H1 (cell line): ENCODE measurements at regions not wholly inside any gene's neighbourhood (a gene's known extent, or its start where the extent isn't known, plus 50 kb on each side); places are given as distances from the start of the nearest gene placed in this dataset.

ENCODE experiments used
- CTCF ChIA-PET: fragments of 300-600 bp; sonication (Branson Sonifier 250); formaldehyde crosslinking; loops from one replicate; lab custom pipeline; 2021; ENCODE audit not compliant: partially characterized antibody; lab: Charles Lee
- POLR2A ChIA-PET: fragments of 300-600 bp; sonication (Branson Sonifier 250); formaldehyde crosslinking; loops from one replicate; lab custom pipeline; 2021; ENCODE audit warnings: inconsistent platforms; ENCODE audit not compliant: partially characterized antibody; lab: Charles Lee
- DNase-seq, 2 experiments: peaks; one replicate each; pipeline versions ENCODE4 v3.0.0 to v3.0.0-alpha.2; 2010 to 2022; ENCODE audit warnings: low spot score in 2 of 2, low read depth in 1 of 2, mixed read lengths in 1 of 2
- FAIRE-seq: peaks from 2 replicates; lab custom pipeline; 2011; peaks lifted over from hg19 to GRCh38; lab: Jason Lieb, UNC
- H2AFZ ChIP-seq: 2 replicates; pipeline ENCODE4 v1.8.1; 2012; ENCODE audit warnings: low read length, inconsistent platforms
- H2AK5ac ChIP-seq: 2 replicates; pipeline ENCODE4 v1.6.1; 2013; ENCODE audit warnings: low read depth, low read length
- H2BK120ac ChIP-seq: replicated peaks from 2 replicates; pipeline ENCODE3; 2013; ENCODE audit warnings: low read depth, low read length, inconsistent platforms
- H2BK12ac ChIP-seq: 2 replicates; pipeline ENCODE4 v1.6.1; 2013; ENCODE audit warnings: low read depth, low read length
- H2BK15ac ChIP-seq: 2 replicates; pipeline ENCODE4 v1.6.1; 2013; ENCODE audit warnings: low read length
- H2BK20ac ChIP-seq: 2 replicates; pipeline ENCODE4 v1.6.1; 2013; ENCODE audit warnings: low read length
- H2BK5ac ChIP-seq: 2 replicates; pipeline ENCODE4 v1.6.1; 2013; ENCODE audit warnings: low read depth, low read length
- H3K14ac ChIP-seq: 2 replicates; pipeline ENCODE4 v1.6.1; 2013; ENCODE audit warnings: inconsistent platforms; ENCODE audit not compliant: insufficient read length
- H3K18ac ChIP-seq: 2 replicates; pipeline ENCODE4 v1.6.1; 2013; ENCODE audit warnings: low read length; ENCODE audit errors: extremely low read depth
- H3K23ac ChIP-seq: 2 replicates; pipeline ENCODE4 v1.6.1; 2013; ENCODE audit warnings: inconsistent platforms; ENCODE audit not compliant: insufficient read length
- H3K23me2 ChIP-seq: 2 replicates; pipeline ENCODE4 v1.6.1; 2013; ENCODE audit warnings: low read depth, low read length
- H3K27ac ChIP-seq: 2 replicates; pipeline ENCODE4 v1.6.1; 2011; ENCODE audit warnings: low read depth, low read length, inconsistent platforms
- H3K27me3 ChIP-seq, 4 experiments: replicated peaks in 1 of 4; 1 replicate in 1 of 4; 2 replicates in 3 of 4; pipeline versions ENCODE4 v1.6.1 to v1.8.1; 2011 to 2013; ENCODE audit warnings: low read length in 3 of 4, mild to moderate bottlenecking in 3 of 4, inconsistent platforms in 2 of 4, mixed read lengths in 2 of 4, moderate library complexity in 1 of 4; ENCODE audit not compliant: control insufficient read depth in 3 of 4, insufficient read depth in 3 of 4; ENCODE audit errors: extremely low read depth in 1 of 4
- H3K36me3 ChIP-seq, 4 experiments: 2 replicates each; pipeline versions ENCODE4 v1.6.1 to v1.8.1; 2011 to 2013; ENCODE audit warnings: mild to moderate bottlenecking in 4 of 4, low read length in 3 of 4, moderate library complexity in 2 of 4, control low read depth in 1 of 4, inconsistent platforms in 1 of 4; ENCODE audit not compliant: insufficient read depth in 4 of 4, control insufficient read depth in 2 of 4
- H3K4ac ChIP-seq: replicated peaks from 2 replicates; pipeline ENCODE3; 2013; ENCODE audit warnings: low read length, low read depth, mixed read lengths, inconsistent platforms; ENCODE audit not compliant: insufficient read length
- H3K4me1 ChIP-seq, 4 experiments: replicated peaks in 1 of 4; 1 replicate in 1 of 4; 2 replicates in 3 of 4; pipeline versions ENCODE4 v1.6.1 to v1.8.1; 2011 to 2013; ENCODE audit warnings: low read length in 3 of 4, inconsistent platforms in 2 of 4, mixed read lengths in 1 of 4; ENCODE audit not compliant: insufficient read depth in 4 of 4, control insufficient read depth in 3 of 4
- H3K4me2 ChIP-seq, 2 experiments: 2 replicates each; pipeline versions ENCODE4 v1.6.1 to v1.8.1; 2011 to 2013; ENCODE audit warnings: low read depth in 2 of 2, low read length in 2 of 2, control low read depth in 1 of 2, inconsistent platforms in 1 of 2, mild to moderate bottlenecking in 1 of 2; ENCODE audit not compliant: insufficient read depth in 1 of 2
- H3K4me3 ChIP-seq, 4 experiments: fragments of 200-600, 300-600 bp in 1 of 4; sonication (generic), shearing (Covaris generic), sonication (Bioruptor Twin) in 1 of 4; 2 replicates each; pipeline versions ENCODE4 v1.5.1 to v1.8.1; 2011 to 2016; ENCODE audit warnings: low read length in 4 of 4, low read depth in 3 of 4, control low read depth in 2 of 4, inconsistent platforms in 2 of 4, mild to moderate bottlenecking in 2 of 4, mixed read lengths in 1 of 4, moderate library complexity in 1 of 4; ENCODE audit not compliant: insufficient read depth in 2 of 4; ENCODE audit errors: extremely low read depth in 1 of 4
- H3K56ac ChIP-seq: replicated peaks from 2 replicates; pipeline ENCODE3; 2013; ENCODE audit warnings: low read depth, mild to moderate bottlenecking, mixed read lengths, low read length, inconsistent platforms; ENCODE audit not compliant: insufficient read length
- H3K79me1 ChIP-seq: 2 replicates; pipeline ENCODE4 v1.6.1; 2013; ENCODE audit warnings: low read depth, low read length, control low read depth
- H3K79me2 ChIP-seq, 2 experiments: 2 replicates each; pipeline versions ENCODE4 v1.6.1 to v1.8.1; 2012 to 2013; ENCODE audit warnings: low read length in 2 of 2, mild to moderate bottlenecking in 2 of 2, inconsistent platforms in 1 of 2; ENCODE audit not compliant: insufficient read depth in 2 of 2, control insufficient read depth in 1 of 2
- H3K9ac ChIP-seq, 4 experiments: replicated peaks in 1 of 4; 1 replicate in 1 of 4; 2 replicates in 3 of 4; pipeline versions ENCODE4 v1.6.1 to v1.8.1; 2011 to 2013; ENCODE audit warnings: low read depth in 3 of 4, low read length in 3 of 4, control low read depth in 2 of 4, mild to moderate bottlenecking in 2 of 4, moderate library complexity in 2 of 4, inconsistent platforms in 1 of 4; ENCODE audit errors: extremely low read depth in 1 of 4
- H3K9me3 ChIP-seq, 2 experiments: 2 replicates each; pipeline versions ENCODE4 v1.6.1 to v1.8.1; 2012 to 2013; ENCODE audit warnings: mild to moderate bottlenecking in 2 of 2, moderate library complexity in 2 of 2, control low read depth in 1 of 2, inconsistent platforms in 1 of 2, low read depth in 1 of 2, low read length in 1 of 2, mixed read lengths in 1 of 2; ENCODE audit not compliant: insufficient read depth in 2 of 2
- H4K20me1 ChIP-seq, 2 experiments: replicated peaks in 1 of 2; 2 replicates each; pipeline versions ENCODE3 to v1.8.1; 2011 to 2013; ENCODE audit warnings: inconsistent platforms in 2 of 2, low read length in 2 of 2, mild to moderate bottlenecking in 1 of 2; ENCODE audit not compliant: insufficient read depth in 2 of 2, control insufficient read depth in 1 of 2
- H4K5ac ChIP-seq: 2 replicates; pipeline ENCODE4 v1.6.1; 2013; ENCODE audit warnings: low read length, low read depth, mixed read lengths, inconsistent platforms; ENCODE audit not compliant: insufficient read length
- H4K8ac ChIP-seq: 2 replicates; pipeline ENCODE4 v1.8.0; 2013; ENCODE audit warnings: mild to moderate bottlenecking, moderate library complexity, low read length, inconsistent platforms; ENCODE audit not compliant: insufficient read depth; ENCODE audit errors: extremely low read depth
- H4K91ac ChIP-seq: replicated peaks from 2 replicates; pipeline ENCODE3; 2013; ENCODE audit warnings: low read length, mixed read lengths, inconsistent platforms; ENCODE audit not compliant: insufficient read length
- BACH1 ChIP-seq: IDR thresholded peaks from 2 replicates; pipeline ENCODE4 v1.6.1; 2012; ENCODE audit warnings: low read length, improper control_type of control experiment
- CHD2 ChIP-seq: IDR thresholded peaks from 2 replicates; pipeline ENCODE4 v1.6.1; 2012; ENCODE audit warnings: low read length, improper control_type of control experiment
- FOSL1 ChIP-seq: IDR thresholded peaks from 2 replicates; pipeline ENCODE4 v1.6.1; 2011; ENCODE audit warnings: mild to moderate bottlenecking, low read depth, low read length, moderate library complexity; ENCODE audit not compliant: insufficient read depth
- JUND ChIP-seq: IDR thresholded peaks from 2 replicates; pipeline ENCODE4 v1.6.1; 2011; ENCODE audit warnings: mild to moderate bottlenecking, improper control_type of control experiment, low read length
- KDM1A ChIP-seq: fragments of 200-600, 300-600 bp; sonication (generic); IDR thresholded peaks from 2 replicates; pipeline ENCODE4 v1.7.1; 2016; ENCODE audit warnings: mild to moderate bottlenecking, low read length, borderline replicate concordance
- SIX5 ChIP-seq: IDR thresholded peaks from 2 replicates; pipeline ENCODE4 v1.6.1; 2011; ENCODE audit warnings: mild to moderate bottlenecking, low read depth, low read length
- TCF12 ChIP-seq: IDR thresholded peaks from 2 replicates; pipeline ENCODE4 v1.6.1; 2011; ENCODE audit warnings: low read depth, mild to moderate bottlenecking, low read length
- YY1 ChIP-seq: IDR thresholded peaks from 2 replicates; pipeline ENCODE4 v1.6.1; 2011; ENCODE audit warnings: low read depth, mild to moderate bottlenecking, low read length
- WGBS, 2 experiments: shearing (Covaris generic) in 1 of 2; methylation state at CpG; one replicate each; pipeline versions ENCODE4 v1.1.6 to v1.1.7; 2013 to 2015; ENCODE audit warnings: low lambda C conversion rate in 2 of 2, mixed read lengths in 2 of 2, inconsistent platforms in 1 of 2, low coverage in 1 of 2, missing lambda C conversion rate in 1 of 2; ENCODE audit not compliant: insufficient replicate concordance in 2 of 2, insufficient coverage in 1 of 2, insufficient read length in 1 of 2; ENCODE audit errors: extremely low coverage in 1 of 2, missing lambda C conversion rate in 1 of 2; 5-methylcytosine and 5-hydroxymethylcytosine counted together
- TF ChIP-seq, protein P1 (sequence below), 3 experiments: IDR thresholded peaks; 1 replicate in 2 of 3; 2 replicates in 1 of 3; pipeline versions ENCODE4 v1.5.1 to v1.6.1; 2011; ENCODE audit warnings: low read length in 3 of 3, mild to moderate bottlenecking in 3 of 3, inconsistent platforms in 2 of 3, low read depth in 1 of 3, moderate library complexity in 1 of 3; ENCODE audit not compliant: insufficient read depth in 1 of 3; ENCODE audit errors: control extremely low read depth in 1 of 3

DNA sequence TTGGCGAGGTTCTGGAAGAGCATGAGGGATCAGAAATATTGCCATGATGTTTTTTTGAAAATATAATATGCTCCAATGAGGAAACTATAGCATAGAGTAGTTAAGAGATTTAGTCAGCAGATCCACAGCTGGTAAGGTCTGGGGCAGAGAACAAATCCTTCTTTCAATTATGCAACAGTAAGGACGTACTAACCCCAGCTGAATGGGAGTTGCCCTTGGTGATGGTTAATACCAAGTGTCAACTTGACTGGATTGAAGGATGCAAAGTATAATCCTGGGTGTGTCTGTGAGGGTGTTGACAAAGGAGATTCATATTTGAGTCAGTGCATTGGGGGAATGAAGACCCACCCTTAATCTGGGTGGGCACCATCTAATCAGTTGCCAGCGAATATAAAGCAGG lies 745.5 kb upstream of the NRSN1 start:
- no peak overlapping the region for H2AFZ ChIP-seq
- no peak for DNase-seq

More for the DNA sequence above, 745.5 kb upstream of the NRSN1 start:
- no peaks in the 10 kb centered on the region for H3K36me3 ChIP-seq
- H2BK15ac ChIP-seq = no peak overlapping the region
- H3K4ac ChIP-seq = no peak overlapping the region
- no peaks in the 10 kb centered on the region for H3K27me3 ChIP-seq
- POLR2A ChIA-PET = no interaction called here
- no peak overlapping the region for H2BK12ac ChIP-seq
- TF ChIP-seq KDM1A = no peak
- TF ChIP-seq CHD2 = no peak
- TF ChIP-seq TCF12 = no peak
- TF ChIP-seq SIX5 = no peak
- TF ChIP-seq, protein P1, sequence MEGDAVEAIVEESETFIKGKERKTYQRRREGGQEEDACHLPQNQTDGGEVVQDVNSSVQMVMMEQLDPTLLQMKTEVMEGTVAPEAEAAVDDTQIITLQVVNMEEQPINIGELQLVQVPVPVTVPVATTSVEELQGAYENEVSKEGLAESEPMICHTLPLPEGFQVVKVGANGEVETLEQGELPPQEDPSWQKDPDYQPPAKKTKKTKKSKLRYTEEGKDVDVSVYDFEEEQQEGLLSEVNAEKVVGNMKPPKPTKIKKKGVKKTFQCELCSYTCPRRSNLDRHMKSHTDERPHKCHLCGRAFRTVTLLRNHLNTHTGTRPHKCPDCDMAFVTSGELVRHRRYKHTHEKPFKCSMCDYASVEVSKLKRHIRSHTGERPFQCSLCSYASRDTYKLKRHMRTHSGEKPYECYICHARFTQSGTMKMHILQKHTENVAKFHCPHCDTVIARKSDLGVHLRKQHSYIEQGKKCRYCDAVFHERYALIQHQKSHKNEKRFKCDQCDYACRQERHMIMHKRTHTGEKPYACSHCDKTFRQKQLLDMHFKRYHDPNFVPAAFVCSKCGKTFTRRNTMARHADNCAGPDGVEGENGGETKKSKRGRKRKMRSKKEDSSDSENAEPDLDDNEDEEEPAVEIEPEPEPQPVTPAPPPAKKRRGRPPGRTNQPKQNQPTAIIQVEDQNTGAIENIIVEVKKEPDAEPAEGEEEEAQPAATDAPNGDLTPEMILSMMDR (IDR thresholded peaks at IDR 0.05; ENCODE audit: control extremely low read depth in 1 of 3, insufficient read depth in 1 of 3, low read depth in 1 of 3, low read length in 3 of 3) = no peak
- TF ChIP-seq JUND = no peak
- TF ChIP-seq BACH1 = no peak
- TF ChIP-seq YY1 = no peak
- no peak for TF ChIP-seq FOSL1
- H3K27ac ChIP-seq = no peak overlapping the region
- no peak overlapping the region for H3K18ac ChIP-seq
- H2BK120ac ChIP-seq = no peak overlapping the region
- no peak overlapping the region for H3K9ac ChIP-seq
- no peaks in the 10 kb centered on the region for H4K20me1 ChIP-seq
- no peak overlapping the region for H4K5ac ChIP-seq
- no peak overlapping the region for H3K14ac ChIP-seq
- no peak overlapping the region for H3K56ac ChIP-seq
- H3K9me3 ChIP-seq = no peaks in the 10 kb centered on the region; a peak in 1 of 4 replicates
- H2AK5ac ChIP-seq = no peak overlapping the region
- no peak overlapping the region for H3K23ac ChIP-seq
- no peaks in the 10 kb centered on the region for H3K23me2 ChIP-seq
- FAIRE-seq = no peak
- no peaks in the 10 kb centered on the region for H3K79me2 ChIP-seq
- H4K91ac ChIP-seq = no peak overlapping the region
- no peak overlapping the region for H4K8ac ChIP-seq
- no peak overlapping the region for H2BK5ac ChIP-seq
- no peak overlapping the region for H3K4me3 ChIP-seq
- H3K79me1 ChIP-seq = no peaks in the 10 kb centered on the region
- WGBS, 2 experiments = 87% methylated on average over 3 of the region's 3 CpGs; no CpG with 5 or more reads in 1 of the 2 experiments
- H2BK20ac ChIP-seq = no peak overlapping the region
- no peak overlapping the region for H3K4me2 ChIP-seq
- CTCF ChIA-PET = no interaction called here
- H3K4me1 ChIP-seq = no peaks in the 10 kb centered on the region; a peak in 1 of 7 replicates
